ELR (cell line): ENCODE measurements at regions not wholly inside any gene's neighbourhood (a gene's known extent, or its start where the extent isn't known, plus 50 kb on each side); places are given as distances from the start of the nearest gene placed in this dataset.
A peak's percentile ranks its signal among the peaks of the same experiment; 100 is the strongest.

Source experiments
- DNase-seq: peaks from one replicate; pipeline ENCODE4 v3.0.0-alpha.2; 2015; ENCODE audit warnings: low read depth

DNA sequence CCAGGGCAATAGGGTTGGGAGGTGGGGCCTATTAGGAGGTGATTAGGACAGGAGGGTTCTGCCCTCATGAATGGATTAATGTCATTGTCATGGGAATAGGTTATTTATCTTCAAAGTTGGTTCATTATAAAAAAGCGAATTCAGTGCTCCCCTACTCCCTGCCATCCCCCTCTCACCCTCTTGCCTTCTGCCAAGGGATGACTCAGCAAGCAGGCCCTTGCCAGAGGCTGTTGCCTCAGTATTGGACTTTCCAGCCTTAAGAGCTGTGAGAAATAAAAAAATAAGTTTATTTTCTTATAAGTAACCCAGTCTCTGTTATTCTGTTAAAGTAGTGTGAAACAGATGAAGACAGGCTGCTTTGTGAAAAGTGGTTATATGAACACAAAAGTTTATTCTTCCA, 381.1 kb upstream of the ZFP64 start:
- DNase-seq, result peak; percentile 0

DNA sequence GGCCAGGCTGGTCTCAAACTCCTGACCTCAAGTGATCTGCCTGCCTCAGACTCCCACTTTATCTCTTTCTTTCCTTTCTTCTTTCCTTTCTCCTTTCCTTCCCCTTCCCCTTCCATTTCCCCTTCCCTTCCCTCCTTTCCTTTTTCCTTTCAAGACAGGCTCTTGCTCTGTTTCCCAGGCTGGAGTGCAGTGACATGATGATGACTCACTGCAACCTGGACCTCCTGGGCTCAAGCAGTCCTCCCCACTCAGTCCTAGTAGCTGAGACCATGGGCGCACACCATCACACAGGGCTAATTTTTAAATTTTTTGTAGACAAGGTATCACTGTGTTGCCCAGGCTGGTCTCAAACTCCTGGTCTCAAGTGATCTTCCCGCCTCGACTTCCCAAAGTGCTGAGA, 377.6 kb upstream of the ZFP64 start:
- no peak for DNase-seq

DNA sequence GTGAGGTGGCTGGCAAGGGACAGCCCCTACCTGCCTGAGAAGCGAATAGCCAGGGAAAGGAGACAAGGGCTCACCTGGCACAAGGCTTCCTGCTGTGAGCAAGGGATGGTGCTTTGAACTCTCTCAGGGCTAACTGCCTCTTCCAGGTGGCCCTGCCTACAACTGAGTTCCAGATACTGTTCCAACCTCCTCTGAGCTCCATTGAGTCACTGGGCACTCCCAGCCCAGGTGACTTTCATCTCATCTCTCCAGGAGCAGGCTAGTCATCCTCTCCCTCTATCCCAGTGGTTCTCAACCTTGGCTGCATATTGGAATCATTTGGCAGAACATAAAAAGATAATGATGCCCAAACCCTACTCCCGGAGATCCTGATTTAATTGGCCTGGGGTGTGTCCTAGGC, 374.0 kb upstream of the ZFP64 start:
- no peak for DNase-seq

DNA sequence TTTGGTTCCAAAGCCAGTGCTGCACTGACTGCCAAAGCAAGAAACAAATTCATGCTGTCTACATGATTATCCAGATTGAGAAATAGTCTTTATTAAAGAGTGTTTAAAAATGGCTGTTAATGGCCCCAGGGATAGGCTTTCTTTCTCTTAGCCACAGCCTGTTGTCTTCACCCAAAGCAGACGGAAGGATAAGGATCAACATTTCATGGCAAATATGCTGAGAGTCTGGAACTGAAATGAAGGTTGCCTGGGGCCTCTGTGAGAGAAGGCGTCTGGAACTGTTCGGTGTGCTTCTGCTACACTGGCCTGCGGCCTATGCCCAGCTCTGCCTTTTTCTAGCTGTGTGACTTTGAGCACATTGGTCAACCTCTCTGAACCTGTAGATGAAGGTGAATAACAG, 373.0 kb upstream of the ZFP64 start:
- DNase-seq, result no peak

DNA sequence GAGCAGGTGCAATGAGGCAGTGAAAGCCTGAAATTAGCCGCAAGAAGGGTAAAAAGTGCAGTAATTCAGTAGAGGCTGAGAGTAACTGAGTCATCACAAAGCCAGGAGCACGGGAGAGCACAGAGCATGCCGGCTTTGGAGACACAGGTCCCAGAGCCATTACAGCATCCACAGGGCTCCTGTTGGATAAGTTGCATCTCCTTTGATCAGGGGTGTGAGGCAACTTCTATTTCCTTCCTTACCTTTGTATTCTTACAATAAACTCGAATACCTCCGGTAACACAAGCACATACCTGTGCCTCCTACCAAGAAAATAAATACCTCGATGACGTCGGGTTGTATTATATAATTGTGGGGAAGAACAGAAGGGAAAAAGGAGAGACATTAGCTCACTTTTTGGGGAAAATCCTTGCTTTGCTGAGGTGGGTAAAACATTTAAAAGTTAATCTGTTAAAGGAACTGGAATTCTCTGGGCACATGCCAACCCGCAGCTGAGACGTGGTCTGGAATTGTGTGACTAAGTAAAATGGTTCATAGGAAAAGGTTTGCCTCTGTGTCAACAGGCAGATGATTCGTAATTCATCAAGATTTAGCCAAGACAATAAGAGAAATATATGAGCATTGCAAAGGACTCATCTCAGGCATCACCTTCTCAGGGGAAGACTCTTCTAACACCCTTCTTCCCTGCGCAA, 360.7 kb upstream of the ZFP64 start:
- peak; percentile 63 for DNase-seq

DNA sequence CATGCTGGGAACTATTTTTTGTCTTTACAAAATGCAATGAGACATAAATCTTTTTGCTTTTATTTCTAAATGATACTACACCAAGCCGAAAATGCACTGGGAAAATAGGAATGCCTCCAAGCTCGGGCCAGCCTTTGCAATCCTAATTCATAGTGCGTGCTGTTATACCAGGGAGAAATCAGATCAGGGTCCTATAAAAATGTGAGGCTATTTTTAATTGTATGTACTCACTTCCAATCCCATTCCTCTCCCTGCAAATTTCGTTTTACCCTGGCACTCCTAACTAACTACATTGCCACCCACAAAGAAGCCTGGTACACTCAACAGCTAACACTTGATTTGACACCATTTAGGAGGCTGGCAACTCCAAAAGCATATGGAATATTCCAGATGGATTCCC, 350.6 kb upstream of the ZFP64 start:
- no peak for DNase-seq

DNA sequence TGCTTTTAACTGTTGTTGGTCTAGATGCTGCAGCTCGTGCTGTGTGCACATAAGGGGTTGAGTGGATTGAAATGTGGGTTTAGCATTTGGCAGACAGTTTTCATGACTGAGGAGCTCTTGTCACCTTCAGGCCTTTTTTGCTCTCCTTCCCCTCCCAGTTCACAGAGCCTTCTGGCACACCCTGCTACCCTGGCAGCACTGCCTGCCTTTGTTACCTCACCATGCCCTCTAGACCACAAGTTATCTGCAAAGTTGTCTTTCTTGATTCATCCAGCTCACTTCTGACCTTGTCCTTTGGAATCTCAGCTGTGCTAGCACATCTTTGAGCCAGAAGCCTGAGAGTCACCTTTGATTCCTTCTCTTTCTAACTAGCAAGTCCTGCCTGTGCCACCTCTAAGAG, 348.9 kb upstream of the ZFP64 start:
- no peak for DNase-seq

DNA sequence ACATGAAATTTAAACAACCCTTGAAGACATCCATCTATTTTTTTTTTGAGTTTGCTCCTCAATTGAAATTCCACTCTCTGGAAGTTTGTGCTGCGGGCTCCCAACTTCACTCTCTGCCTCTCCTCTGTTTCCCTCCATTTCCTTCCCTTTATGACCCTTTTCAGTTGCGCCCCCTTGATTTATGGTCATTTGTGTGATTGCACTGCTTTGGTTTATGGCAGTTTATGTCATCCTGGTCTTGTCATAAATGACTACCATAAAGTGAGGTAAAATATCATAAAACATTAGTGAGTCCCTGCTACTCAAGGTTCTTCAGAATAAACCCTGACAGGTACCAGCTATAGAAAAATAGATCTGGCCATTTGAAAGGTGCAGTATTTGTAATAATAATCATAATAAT, 348.3 kb upstream of the ZFP64 start:
- DNase-seq, result no peak

DNA sequence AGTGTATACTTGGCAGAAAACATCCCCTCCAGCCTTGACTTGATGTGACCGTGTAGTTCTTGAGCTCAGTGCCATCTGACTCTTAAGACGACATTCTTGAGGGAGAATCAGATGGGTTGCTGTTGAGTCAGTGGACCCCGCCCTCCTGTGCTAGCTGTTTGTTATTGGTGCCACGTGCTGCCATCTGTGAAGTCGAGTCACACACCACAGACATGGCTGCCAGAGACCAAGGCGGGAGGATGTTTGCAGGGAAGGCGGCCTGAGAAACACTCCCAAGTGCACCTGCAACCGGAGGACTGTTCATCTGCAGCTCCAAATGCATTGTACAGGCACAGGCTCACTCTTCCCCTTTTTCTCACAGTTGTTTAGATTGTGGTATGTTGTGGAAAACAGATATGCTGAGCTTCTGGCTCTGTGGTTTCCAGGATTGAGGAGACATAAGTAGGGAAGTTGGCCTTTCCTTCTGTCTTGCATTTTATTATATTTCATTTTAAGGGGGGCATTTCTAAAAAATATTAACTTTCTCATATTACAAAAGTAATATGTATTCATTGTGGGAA, 345.3 kb upstream of the ZFP64 start:
- peak; percentile 8 for DNase-seq

DNA sequence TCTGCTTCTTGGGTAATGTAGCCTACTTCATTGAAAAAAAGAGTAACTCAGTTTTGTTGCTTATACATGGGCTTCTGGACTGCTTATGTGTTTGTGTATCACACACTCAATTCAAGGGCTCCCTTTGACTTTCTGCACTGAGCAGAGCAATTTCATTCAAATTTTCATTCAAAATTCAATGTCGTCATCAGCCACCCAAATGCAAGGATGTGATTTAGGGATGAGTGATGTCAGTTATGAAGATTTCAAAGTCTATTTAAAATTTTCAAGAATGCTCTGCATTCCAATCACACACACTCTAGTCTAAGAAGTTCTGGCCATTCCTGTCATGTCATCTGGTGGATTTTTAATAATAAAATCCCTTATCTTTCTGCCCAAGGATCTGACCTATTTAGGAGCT, 344.5 kb upstream of the ZFP64 start:
- DNase-seq, result no peak

DNA sequence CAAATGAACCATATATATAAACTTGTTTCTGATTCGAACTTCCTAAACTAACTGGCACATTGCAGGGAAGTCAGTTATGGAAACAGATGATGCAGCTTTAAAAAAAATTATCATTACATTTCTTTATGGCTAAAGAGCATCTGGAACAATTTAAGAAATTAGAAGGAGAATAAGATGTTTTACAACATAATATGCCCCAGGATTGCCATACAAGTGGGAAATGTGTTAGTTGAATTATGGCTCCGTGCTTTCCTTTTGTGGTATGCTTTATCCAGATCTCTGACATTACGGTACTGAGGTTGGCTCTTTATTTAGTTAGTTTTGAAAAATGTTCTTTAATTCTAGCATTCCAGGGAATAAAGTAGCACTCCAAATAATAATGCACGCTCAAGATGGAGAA, 343.0 kb upstream of the ZFP64 start:
- no peak for DNase-seq

DNA sequence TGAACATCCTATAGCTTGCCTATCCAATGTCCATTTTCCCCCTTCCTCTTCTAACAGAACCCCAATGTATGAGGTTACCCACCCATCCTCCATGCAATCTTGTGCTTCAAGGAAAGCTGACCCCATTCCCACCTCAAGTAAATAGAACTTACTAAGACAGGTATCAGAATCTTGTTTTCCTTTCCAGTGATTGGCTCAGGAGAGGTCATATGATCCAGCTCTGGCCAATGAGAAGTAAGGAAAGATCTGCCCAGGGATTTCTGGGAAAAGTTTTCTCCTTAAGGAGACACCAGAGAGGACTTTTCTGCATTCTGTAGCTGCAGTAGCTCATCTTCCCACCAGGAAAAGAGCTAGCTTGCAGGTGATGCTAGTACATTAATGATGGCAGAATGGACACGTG, 341.8 kb upstream of the ZFP64 start:
- DNase-seq, result no peak

DNA sequence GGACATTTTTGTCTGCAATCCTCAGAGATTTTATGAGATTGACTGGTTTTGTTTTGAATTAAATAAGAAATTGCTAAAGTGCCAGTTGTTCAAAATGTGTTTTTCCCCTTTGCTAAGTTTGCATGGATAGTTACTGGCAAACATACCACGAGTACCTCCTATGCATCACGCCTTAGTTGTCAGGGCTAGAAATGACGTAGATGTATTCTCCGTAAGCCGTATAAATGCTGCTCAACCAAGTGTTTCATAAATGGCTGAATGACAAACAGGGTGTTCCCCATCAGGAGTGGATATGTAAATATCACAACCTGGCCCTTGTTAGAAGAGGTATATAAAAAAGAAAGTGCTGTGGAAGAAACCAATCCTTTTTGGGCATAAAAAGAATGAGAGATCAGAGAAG, 341.1 kb upstream of the ZFP64 start:
- DNase-seq, result no peak

DNA sequence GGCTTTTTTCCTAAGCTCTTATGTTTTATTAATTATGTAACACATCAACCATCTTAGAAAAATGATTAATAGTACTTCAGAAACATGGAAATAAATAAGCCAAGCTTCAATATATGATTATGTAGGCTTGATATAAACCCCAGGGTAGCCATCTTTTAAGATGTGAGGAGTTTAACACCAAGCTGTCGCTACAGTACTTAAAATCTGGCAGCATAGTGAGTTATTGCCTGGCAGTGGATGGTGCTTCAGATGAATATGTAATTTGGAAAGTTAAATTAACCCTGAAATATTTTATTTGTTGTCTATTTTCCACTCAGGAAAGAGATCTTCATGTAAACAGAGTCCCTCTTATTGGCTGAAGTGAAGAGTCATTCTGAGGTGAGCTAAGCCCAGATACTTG, 339.0 kb upstream of the ZFP64 start:
- no peak for DNase-seq

DNA sequence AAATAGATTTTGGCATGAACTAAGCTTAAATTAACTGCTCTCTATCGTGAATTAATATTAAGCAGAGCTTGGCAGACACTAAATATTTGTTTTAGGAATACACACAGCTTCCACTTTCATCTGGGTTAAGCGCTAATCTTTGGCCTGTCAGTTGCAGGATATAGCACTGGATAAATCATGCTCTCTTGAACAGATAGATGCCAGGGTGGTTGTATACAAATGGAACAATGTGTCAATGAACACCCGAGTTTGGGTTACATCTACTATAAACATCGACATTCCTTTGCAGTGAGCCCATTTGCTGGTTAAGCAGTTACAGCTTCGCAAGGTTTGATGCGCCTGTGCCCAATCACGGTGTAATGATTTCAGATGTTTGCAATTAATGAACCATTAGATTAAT, 338.2 kb upstream of the ZFP64 start:
- DNase-seq, result peak; percentile 69

DNA sequence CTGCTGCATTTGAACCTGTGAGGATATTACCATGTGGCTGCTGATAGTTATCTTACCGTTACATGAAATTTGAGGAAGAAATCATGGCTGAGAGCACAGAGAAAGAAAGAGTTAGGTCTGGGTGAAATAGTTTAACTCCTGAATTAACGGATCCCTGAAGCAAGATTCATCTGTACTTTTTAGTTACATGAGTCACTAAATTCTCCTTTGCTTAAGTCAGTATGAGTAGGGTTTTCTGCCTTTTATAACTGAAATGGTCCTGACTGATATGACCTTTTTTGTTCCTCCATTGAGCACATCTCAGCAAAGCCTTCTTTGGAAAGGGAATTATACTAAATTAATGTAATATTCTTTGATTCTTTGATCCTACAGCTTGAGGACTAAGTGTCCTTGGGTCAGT, 333.3 kb upstream of the ZFP64 start:
- DNase-seq, result peak; percentile 38

DNA sequence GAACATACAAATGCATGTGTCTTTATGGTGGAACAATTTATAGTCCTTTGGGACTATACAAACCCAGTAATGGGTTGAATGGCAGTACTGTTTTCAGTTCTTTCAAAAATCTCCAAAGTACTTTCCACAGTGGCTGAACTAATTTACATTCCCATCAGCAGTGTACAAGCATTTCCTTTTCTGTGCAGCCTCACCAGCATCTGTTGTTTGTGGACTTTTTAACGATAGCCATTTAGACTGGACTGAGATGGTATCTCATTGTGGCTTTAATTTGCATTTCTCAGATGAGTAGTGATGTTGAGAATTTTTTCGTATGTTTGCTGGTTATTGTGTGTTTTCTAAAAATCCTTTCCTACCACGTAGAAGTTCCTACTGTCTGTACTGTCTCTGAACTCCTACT, 327.2 kb upstream of the ZFP64 start:
- DNase-seq, result no peak

DNA sequence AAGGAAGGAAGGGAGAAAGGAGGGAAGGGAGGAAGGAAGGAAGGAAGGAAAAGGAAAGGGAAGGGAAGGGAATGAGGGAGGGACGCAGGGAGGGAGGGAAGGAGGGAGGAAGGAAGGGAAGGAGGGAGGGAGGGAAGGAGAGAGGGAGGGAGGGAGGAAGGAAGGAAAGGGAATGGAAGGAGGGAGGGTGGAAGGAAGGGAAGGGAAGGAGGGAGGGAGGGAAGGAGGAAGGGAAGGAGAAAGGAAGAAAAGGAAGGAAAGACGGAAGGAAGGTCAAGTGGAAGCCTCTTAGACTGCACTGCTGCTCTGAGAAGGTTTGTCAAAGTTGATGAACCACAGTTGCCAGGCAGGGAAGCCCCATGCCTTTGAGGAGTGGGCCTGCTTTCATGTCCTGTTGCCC, 324.3 kb upstream of the ZFP64 start:
- DNase-seq, result no peak

DNA sequence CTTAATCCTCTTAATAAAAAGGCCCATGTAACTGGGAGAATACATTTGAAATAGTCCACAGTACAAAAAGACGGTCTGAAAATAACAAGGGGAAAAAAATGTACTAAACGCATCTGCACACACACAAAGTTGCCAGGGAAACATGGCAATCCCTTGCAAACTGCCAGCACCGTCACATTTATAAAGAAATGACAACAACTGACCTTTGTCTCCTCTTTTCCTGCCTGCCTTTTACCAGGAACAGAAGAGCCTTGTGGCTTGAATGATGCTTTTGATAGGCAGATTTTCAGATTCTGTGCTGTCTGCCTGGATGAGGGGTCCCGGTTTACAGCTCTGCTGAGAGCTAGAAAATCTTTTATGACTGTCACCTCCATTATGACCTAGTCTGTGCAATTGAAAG, 308.6 kb upstream of the ZFP64 start:
- DNase-seq, result no peak

DNA sequence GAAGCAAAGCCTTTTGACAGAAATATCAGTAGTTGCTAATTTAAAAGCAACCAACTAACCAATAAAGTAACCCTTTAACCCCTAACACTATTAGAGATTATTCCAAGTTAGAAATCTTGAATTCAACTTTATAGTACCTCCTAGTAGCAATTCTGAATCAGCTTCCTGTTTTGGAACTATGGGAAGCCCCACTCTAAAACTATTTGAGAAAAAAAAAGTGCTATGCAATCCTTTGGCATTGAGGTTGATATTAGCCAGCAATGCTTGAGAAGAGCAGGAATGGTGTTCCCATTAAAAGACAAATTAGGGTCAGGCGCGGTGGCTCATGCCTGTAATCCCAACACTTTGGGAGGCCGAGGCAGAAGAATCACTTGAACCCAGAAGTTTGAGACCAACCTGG, 306.2 kb upstream of the ZFP64 start:
- peak; percentile 45 for DNase-seq

DNA sequence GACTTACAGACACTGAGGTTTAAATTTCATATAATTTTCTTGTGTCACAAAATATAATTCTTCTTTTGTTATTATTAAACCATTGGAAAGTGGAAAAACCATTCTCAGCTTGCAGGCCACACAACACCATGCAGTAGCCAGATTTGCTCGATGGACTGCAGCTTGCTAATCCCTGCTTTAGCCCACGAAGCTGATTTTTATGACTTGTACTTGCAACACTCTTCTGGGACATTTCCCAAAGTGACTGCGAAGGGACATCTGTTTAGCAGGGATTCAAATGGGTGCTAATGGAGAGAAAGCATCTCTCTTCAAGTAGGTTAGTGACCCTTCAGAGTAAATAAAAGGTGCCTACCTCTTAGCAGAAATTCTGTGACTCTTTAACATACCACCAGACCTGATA, 304.6 kb upstream of the ZFP64 start:
- no peak for DNase-seq

DNA sequence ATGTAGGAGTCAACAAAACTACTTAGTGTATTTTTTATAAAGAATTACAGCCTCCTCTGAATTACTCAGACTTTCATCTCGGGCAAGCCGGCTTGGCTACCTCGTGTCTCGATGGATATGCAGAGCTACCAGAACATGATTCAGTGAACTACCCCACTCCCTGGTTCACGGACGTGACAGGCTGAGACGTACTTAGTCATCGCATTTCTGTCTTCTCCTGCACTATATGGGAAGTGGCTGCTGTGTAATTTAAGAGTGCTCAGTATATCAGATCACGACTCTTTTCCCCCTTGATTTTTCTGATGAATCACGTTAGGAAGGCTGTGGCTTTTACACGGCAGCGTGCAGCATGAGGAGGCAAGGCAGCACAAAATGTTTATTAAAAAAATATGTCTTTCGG, 302.7 kb upstream of the ZFP64 start:
- peak; percentile 95 for DNase-seq

DNA sequence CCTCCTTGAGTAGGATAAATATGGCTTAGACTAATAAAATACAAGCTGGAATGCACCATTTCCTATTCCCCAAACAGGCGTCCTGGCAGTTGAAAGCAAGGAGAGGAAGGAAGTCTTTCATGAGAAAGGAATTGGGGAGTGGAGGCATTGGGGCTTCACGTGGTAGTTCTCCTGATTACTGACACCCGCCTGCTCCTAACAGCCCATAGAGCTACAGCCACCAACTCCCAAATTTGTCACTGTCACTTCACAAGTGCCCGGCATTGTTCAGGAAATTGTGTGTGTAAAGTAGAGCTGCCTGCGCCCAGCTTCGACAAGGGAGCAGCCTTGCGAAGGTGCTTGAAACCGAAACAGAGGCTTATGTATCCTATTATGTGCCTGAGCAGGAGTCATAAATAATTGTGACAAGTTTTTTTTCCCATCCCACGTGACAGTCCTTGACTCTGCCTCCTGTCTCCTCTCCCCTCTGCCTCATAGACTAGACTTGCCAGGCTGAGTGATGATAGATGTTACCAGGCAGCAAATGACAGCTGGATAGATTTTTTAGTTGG, 301.7 kb upstream of the ZFP64 start:
- DNase-seq, result peak; percentile 54
